COR-L47 (cell line): ENCODE measurements at regions not wholly inside any gene's neighbourhood (a gene's known extent, or its start where the extent isn't known, plus 50 kb on each side); places are given as distances from the start of the nearest gene placed in this dataset.

Source experiments
- DNase-seq: peaks from one replicate; lab custom pipeline; 2025; lab: John Stamatoyannopoulos, UW

- DNase-seq: no peak
Measured at GRCh38 chr13:29996316-29996715, 145.9 kb upstream of the UBL3 start.

DNA sequence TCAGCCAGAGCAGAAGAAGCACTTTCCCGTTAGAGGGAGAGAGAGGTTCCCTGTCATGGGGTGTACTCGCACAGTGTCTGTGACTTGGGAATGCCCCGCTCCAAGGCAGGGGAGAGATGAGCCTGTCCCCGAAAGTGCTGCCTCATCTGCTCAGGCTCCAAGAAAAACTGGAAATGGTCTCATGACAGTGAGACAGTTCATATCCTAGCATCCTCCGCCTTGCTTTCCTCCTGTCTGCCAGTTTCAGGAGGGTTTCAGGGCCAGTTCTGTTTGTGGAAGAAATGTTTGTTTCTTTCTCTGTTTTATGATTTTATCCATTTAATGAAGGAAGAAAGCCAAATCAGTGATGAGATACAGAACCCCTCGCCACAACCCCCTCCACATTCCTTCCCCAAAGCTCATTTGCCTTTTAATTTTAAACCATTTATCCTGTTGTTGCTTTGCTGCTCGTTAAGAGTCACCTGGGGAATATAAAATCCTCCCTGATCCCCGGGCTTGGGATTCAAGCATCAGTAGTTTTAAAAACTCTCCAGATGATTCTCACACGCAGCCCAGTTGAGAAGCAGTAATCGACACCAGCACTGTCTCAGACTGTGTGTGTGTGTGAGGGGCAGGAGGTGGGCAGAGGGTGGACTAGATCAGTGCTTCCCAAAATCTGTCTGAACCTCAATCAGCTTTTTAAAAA is 144.6 kb upstream of the UBL3 start:
- no peak for DNase-seq

GRCh38 chr13:29993716-29994488 is 143.5 kb upstream of the UBL3 start:
- no peak for DNase-seq

DNA sequence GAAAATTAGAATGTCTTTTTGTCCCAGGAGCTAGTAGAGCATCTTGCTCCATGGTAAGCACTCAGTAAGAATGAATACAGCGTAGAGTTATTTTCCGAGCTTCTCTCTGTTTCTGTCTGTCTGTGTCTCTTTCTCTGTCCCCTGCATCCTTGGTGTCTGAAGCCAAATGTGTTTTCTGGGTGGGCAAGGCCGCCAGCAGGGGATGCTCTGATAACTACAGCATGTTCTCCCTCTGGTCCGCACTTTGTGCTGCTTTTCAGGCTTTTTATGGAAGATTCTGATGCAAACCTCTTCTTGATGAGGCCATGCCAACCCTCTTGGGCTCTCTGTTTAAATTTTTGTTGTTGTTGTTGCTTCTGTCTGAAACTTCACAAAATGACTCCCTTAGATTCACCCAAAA is 142.8 kb upstream of the UBL3 start:
- no peak for DNase-seq

DNA sequence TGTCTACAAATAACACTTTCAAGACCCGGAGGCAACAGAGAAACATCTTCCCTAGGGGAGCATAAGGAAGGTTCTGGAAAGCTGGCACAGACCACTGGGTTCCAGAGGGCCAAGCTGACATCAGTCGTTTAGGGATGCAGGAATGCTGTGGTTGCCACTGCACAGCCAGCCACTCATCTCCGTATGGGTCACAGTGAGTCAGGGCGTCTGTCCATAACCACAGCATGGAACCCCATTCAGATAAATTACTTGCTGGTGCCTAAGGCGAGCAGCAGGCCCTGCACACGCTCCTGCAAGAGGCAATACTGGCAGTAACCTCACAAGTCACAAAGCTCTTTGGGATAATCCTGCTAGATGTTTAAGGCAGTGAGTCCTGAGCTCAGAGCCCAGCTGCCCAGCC is 140.9 kb upstream of the UBL3 start:
- DNase-seq: no peak

GRCh38 chr13:29987340-29987739 is 136.9 kb upstream of the UBL3 start:
- DNase-seq: no peak

- no peak for DNase-seq
Measured at GRCh38 chr13:29980339-29980738, 129.9 kb upstream of the UBL3 start.

GRCh38 chr13:29978211-29978610 is 127.8 kb upstream of the UBL3 start:
- DNase-seq: no peak

DNA sequence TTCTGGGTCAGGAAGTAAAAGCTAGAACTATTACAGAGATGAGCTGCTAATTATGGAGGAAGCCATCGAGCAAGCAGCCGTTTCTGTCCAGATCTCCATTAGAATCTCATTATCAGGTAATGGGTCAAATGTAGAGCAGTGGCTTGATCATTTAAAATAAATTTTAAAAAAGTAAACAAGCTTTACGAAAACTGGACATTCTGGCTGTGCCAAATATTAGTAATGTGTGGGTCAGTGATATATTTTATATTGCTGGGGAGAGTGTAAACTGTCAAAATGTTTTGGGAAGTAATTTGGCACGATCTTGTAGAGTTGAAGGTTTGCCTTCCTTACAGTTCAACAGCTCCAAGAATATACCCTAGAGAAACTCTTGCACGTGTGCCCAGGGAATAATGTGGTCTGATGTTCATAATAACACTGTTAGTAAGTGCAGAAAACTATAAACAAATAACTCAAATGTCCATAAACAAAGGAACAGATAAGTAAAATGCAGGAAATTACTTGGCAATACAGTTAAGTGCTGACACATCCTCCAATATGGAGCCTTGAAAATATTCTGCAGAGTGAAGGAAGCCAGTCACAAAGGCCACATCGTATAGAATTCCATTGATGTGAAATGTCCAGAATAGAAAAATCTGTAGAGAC is 127.2 kb upstream of the UBL3 start:
- no peak for DNase-seq

GRCh38 chr13:29976535-29976934 is 126.1 kb upstream of the UBL3 start:
- DNase-seq: no peak

GRCh38 chr13:29975283-29975682 is 124.9 kb upstream of the UBL3 start:
- no peak for DNase-seq

DNA sequence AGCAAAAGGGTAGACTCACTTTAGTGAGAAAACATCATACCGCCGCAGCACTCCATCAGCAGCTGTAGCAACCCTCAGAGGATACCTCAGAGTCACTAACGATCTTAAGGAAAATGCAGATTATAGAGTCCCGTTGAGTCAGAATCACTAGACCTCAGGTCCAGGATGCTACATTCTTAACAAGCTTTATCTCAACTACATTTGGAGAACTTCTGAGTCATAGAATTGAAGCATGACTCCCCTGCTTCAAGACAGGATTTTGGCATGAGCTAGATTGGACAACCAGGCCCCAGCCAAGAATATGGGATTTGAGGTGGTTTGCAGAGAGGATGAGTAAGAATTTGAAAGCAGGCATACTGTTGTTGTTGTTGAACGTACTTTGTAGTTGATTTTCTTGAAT is 118.9 kb upstream of the UBL3 start:
- DNase-seq: no peak

- DNase-seq: no peak
Measured at GRCh38 chr13:29964181-29964845, 113.9 kb upstream of the UBL3 start.

GRCh38 chr13:29963089-29963488 is 112.7 kb upstream of the UBL3 start:
- DNase-seq: no peak

GRCh38 chr13:29961036-29961670 is 110.7 kb upstream of the UBL3 start:
- no peak for DNase-seq

GRCh38 chr13:29959603-29960002 is 109.2 kb upstream of the UBL3 start:
- DNase-seq: no peak

DNA sequence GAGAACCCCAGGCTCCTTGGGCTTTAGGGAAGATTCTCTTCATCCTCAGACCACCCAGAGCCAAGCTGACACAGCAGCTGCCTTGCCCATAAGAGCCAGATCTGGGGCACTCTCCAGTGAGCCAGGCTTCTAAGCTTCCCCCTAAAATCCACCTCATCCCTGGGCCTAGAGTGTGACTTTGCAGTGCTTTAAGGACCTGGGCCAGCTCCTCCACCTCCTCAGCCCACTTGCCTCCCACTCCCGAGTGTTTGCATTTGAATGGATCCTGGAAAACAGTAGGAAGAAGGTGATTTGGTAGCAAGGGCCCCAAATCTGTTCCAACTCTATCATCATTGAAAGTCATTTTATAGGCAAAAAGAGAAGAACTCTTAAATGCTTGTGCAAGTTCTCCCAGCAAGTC is 108.7 kb upstream of the UBL3 start:
- no peak for DNase-seq

DNA sequence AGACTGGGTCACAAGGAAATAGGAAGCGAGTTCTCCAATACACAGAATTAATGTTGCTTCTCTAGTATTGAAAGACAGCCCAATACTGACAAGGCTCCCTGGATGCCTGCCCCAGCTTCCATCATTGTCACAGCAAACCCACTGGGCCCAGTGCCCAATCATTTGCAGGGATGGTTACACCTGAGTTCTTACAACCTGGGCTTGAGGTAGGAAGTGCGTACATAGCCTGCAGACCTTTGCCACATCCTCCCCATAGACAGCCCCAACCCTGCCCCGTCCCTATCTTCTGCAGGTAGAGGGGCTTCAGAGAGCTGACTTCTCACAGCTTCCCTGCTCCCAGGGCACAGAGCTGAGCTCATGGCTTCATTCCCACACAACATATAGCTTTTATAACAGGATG is 108.1 kb upstream of the UBL3 start:
- DNase-seq: no peak

DNA sequence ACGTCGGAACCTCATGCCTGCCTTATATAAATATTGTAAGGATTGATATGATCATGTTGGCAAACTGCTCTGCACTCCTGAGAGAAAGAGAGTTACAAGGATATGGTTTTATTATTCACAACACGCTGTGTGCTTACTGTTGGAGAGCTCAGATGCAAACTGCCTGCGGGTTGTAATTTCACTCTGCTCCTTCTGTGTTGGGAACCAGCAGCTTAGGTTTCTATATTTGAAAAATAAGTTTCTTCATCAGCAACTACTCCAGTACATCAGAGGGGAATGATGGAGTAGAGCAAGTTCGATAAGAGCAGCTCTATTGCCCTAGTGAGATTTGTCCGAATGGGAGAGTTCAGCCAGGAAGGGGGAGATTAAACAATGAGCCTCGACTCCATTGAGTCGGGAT is 106.9 kb upstream of the UBL3 start:
- no peak for DNase-seq

DNA sequence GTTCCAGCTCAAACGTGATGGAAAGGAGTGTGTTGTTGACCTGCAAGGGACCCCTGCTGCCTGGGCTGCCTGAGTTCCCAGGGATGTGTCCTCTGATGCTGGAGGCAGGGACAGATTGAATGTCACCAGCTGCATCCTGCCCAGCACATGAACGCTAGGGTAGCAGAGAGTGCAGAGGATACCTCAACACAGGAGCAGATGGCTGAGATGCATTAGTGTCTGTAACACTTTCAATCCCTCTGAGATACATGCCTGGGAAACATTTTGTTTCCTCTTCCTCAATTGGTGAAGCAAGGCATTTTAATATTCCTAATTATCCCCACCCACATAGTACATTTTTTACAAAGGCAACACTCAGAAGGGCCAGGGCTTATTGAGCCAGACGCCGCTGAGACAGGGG is 106.4 kb upstream of the UBL3 start:
- DNase-seq: no peak

DNA sequence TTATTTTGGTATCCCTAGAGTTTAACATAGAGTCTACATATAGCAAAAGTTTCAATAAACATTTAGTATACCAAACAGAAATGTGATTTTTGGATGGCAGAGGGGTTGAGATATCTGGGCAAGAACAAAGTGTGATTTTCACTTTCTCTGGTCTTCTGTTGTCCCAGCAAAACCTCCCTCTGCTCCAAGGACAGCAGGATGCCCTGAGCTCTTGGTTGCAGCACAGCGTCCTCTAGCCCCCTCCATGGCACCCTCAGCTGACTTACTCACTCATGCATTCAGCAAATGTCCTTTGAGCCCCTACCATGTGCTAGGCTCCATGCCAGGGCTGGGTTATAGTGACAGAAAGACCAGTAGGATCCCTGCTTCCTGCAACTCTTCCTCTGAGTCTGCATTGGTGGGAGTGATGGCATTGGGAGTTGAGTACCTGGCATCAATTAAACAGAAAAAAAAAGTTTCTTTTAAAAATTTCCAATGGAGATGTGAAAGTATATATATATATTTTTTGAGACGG is 104.8 kb upstream of the UBL3 start:
- no peak for DNase-seq
